ENCODE measurements at regions not wholly inside any gene's neighbourhood (a gene's known extent, or its start where the extent isn't known, plus 50 kb on each side); places are given as distances from the start of the nearest gene placed in this dataset.

GRCh38 chrX:39176105-39176504, 374.8 kb downstream of the MID1IP1 start:
- H2BK20ac ChIP-seq (ENCODE audit: low read depth, low read length, poor library complexity, severe bottlenecking): no peak overlapping the region
- H3K23me2 ChIP-seq (ENCODE audit: insufficient read length, low read depth, low read length, poor library complexity, severe bottlenecking): no peaks in the 10 kb centered on the region
- H3K9me3 Mint-ChIP-seq: peaks cover 54 to 60% of the 10 kb centered on the region in 2 experiments

More at GRCh38 chrX:39176105-39176504, 374.8 kb downstream of the MID1IP1 start:
- no peak overlapping the region for H2AFZ ChIP-seq (ENCODE audit: low read length)
- H3K36me3 Mint-ChIP-seq (ENCODE audit: insufficient read depth in 1 of 3, low read depth in 3 of 3): peaks cover 0 to 4% (median 0%) of the 10 kb centered on the region in 3 experiments; a peak in 2 of 7 replicates
- no peak overlapping the region for H2BK120ac ChIP-seq (ENCODE audit: low read depth, low read length, poor library complexity, severe bottlenecking)
- H4K20me1 ChIP-seq (ENCODE audit: control insufficient read depth, insufficient read depth, insufficient read length): no peaks in the 10 kb centered on the region
- H3K9me3 ChIP-seq (ENCODE audit: control insufficient read depth, low read depth, low read length): no peaks in the 10 kb centered on the region
- H3K4me2 ChIP-seq (ENCODE audit: insufficient read depth, insufficient read length, low read length): no peak overlapping the region
- H4K8ac ChIP-seq (replicated peaks; ENCODE audit: insufficient read length, low read depth, low read length): no peak overlapping the region
- H3K27me3 Mint-ChIP-seq (ENCODE audit: low read depth): no peaks in the 10 kb centered on the region
- no peaks in the 10 kb centered on the region; the same call in 1 of the 2 replicates for H3K4me1 ChIP-seq (ENCODE audit: insufficient read depth, low read length)
- H3K27ac Mint-ChIP-seq: no peak overlapping the region
- peaks cover 8% of the 10 kb centered on the region in 2 experiments; a peak in 3 of 4 replicates for H3K4me1 Mint-ChIP-seq
- H3K79me1 ChIP-seq (ENCODE audit: insufficient read depth, low read depth, low read length, poor library complexity, severe bottlenecking): no peaks in the 10 kb centered on the region
- no peak overlapping the region for H3K56ac ChIP-seq (ENCODE audit: insufficient read length, low read depth, low read length)
- H3K27me3 ChIP-seq (ENCODE audit: insufficient read depth, low read length): no peaks in the 10 kb centered on the region
- WGBS (ENCODE audit: extremely low coverage, insufficient read length, low lambda C conversion rate): no CpG with 5 or more reads among the region's 4 CpGs
- no peak overlapping the region for H3K27ac ChIP-seq (ENCODE audit: insufficient read length, low read depth, low read length)
- TF ChIP-seq CTCF (conservative IDR thresholded peaks at IDR 0.05): no peak
- no peak overlapping the region for H2BK12ac ChIP-seq (ENCODE audit: insufficient read length, low read depth, low read length)
- no peaks in the 10 kb centered on the region for H3K79me2 ChIP-seq (ENCODE audit: insufficient read depth, low read length)
- H3K9ac ChIP-seq (ENCODE audit: extremely low read depth, insufficient read length, low read length): no peak overlapping the region
- H2AK5ac ChIP-seq (ENCODE audit: insufficient read length, low read length): no peak overlapping the region
- H3K4ac ChIP-seq (ENCODE audit: low read depth, low read length): no peak overlapping the region
- no peak overlapping the region for H2BK15ac ChIP-seq (ENCODE audit: low read depth, low read length)
- no peak overlapping the region for H3K18ac ChIP-seq (ENCODE audit: insufficient read length, low read depth, low read length)
- H3K4me3 Mint-ChIP-seq: no peak overlapping the region
- no peak overlapping the region for H3T11ph ChIP-seq (ENCODE audit: low read length)
- H3K14ac ChIP-seq (ENCODE audit: insufficient read depth, low read length): no peak overlapping the region
- no peak overlapping the region for H4K91ac ChIP-seq (ENCODE audit: insufficient read length, low read depth, low read length)
- DNase-seq: no peak
- H3K23ac ChIP-seq (ENCODE audit: insufficient read length, low read depth, low read length): no peak overlapping the region
- no peak overlapping the region for H4K5ac ChIP-seq (ENCODE audit: insufficient read length, low read depth, low read length)
- H2BK5ac ChIP-seq (ENCODE audit: insufficient read length, low read length): no peak overlapping the region

Data from H9 (cell line).